Ovary (tissue), 7 donors: ENCODE measurements at regions not wholly inside any gene's neighbourhood (a gene's known extent, or its start where the extent isn't known, plus 50 kb on each side); places are given as distances from the start of the nearest gene placed in this dataset.
"Not testable (repeated sequence)": the region's sequence is repeated elsewhere in the genome, so short reads cannot be mapped to it uniquely, and the experiment has no call there.

ENCODE experiments used
- DNase-seq, 5 donors: peaks; one replicate each; pipeline ENCODE4 v3.0.0-alpha.2; 2019 to 2020
- H3K27ac ChIP-seq, 2 donors: fragments of 200-600 bp; one replicate each; pipeline versions ENCODE4 v1.5.1 to v1.8.0; 2019 to 2022
- H3K27me3 ChIP-seq: fragments of 200-600 bp; one replicate; pipeline ENCODE4 v1.8.0; 2022
- H3K36me3 ChIP-seq: fragments of 200-600 bp; sonication (generic); one replicate; pipeline ENCODE4 v1.5.1; 2019
- H3K4me1 ChIP-seq: one replicate; pipeline ENCODE4 v1.8.1; 2013; ENCODE audit warnings: mild to moderate bottlenecking, moderate library complexity; ENCODE audit not compliant: insufficient read depth
- H3K4me3 ChIP-seq: fragments of 200-600 bp; sonication (generic); one replicate; pipeline ENCODE4 v1.5.1; 2017
- H3K9me3 ChIP-seq, 2 donors: fragments of 200-600 bp in 1 of 2; sonication (generic) in 1 of 2; one replicate each; pipeline versions ENCODE4 v1.5.1 to v1.8.1; 2013 to 2019; ENCODE audit warnings: mild to moderate bottlenecking in 1 of 2, moderate library complexity in 1 of 2
- EP300 ChIP-seq: sonication (generic); formaldehyde crosslinking; IDR thresholded peaks from one replicate; pipeline ENCODE4 v1.6.1; 2017; ENCODE audit warnings: antibody characterized with exemption
- POLR2A ChIP-seq: fragments of 450-650 bp; IDR thresholded peaks from one replicate; pipeline ENCODE4 v1.6.1; 2017; ENCODE audit warnings: antibody characterized with exemption, mild to moderate bottlenecking, moderate library complexity
- whole genome bisulfite sequencing, 3 donors: extraction: QIAGEN DNeasy Blood & Tissue Kit in 1 of 3; methylation state at CpG; one replicate each; pipeline versions ENCODE4 v1.1.5 to v1.1.7; 2013 to 2017; 5-methylcytosine and 5-hydroxymethylcytosine counted together
- intact Hi-C, 4 donors: fragments of 100-400 bp; cut with DNase I; formaldehyde crosslinking; loops; one replicate each; pipeline versions ENCODE4 v1.11.0 to v1.15.1; 2022 to 2023
- TF ChIP-seq, protein P1 (sequence below), 3 donors: fragments of 450-650 bp in 2 of 3; fragments of 200-600 bp in 1 of 3; IDR thresholded peaks; one replicate each; pipeline versions ENCODE4 v1.5.1 to v1.8.0; 2016 to 2022; ENCODE audit warnings: antibody characterized with exemption in 3 of 3, mild to moderate bottlenecking in 1 of 3
- donor health status: DM: no; HTN: no; CAD: no; lungs with moderate emphysema.
- donor health status: DM: no; HTN: no; CAD: no.
- donor health status: Bipolar disorder and iron deficiency.
- donor health status: DM: no; HTN: no; CAD: no.
- donor health status: DM: yes; HTN: yes; CAD: no.

DNA sequence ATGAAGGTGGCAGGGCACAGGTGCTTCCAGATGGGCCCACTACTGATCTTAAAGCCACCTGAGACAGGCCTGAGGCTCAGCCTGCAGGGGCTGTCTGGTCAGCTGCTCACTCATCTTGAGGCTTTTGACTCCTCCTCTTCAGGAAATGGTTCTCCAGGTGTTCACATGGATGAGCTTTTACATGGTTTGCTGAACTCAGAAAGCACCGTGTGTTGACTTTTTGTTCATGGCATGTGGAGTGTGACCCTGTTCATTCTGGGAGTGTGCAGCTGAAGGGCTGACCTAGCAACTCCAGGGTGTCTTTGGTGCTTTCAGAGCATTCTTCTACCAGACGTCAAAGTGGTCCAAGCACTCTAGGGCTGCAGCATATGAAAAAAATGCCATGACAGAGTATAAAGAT, 111.1 kb downstream of the CCNG2 start:
- Histone ChIP-seq H3K9me3 (peaks cover 0 to 4% of the 10 kb centered on the region in 2 donors), H3K27me3 (no peaks in the 10 kb centered on the region), H3K4me1 (no peaks in the 10 kb centered on the region), H3K27ac (no peak overlapping the region), H3K4me3 (no peak overlapping the region), H3K36me3 (no peaks in the 10 kb centered on the region)
- no peak for TF ChIP-seq EP300
- TF ChIP-seq, protein P1, sequence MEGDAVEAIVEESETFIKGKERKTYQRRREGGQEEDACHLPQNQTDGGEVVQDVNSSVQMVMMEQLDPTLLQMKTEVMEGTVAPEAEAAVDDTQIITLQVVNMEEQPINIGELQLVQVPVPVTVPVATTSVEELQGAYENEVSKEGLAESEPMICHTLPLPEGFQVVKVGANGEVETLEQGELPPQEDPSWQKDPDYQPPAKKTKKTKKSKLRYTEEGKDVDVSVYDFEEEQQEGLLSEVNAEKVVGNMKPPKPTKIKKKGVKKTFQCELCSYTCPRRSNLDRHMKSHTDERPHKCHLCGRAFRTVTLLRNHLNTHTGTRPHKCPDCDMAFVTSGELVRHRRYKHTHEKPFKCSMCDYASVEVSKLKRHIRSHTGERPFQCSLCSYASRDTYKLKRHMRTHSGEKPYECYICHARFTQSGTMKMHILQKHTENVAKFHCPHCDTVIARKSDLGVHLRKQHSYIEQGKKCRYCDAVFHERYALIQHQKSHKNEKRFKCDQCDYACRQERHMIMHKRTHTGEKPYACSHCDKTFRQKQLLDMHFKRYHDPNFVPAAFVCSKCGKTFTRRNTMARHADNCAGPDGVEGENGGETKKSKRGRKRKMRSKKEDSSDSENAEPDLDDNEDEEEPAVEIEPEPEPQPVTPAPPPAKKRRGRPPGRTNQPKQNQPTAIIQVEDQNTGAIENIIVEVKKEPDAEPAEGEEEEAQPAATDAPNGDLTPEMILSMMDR (IDR thresholded peaks at IDR 0.05) = no peak
- no peak for DNase-seq
- intact Hi-C loops = no loop called here
- 44 to 75% (median 60%) methylated on average over 2 of the region's 2 CpGs for WGBS, 3 donors

- 62 to 67% (median 65%) methylated on average over 1 of the region's 1 CpG for WGBS, 3 donors
- no peak for DNase-seq
- Histone ChIP-seq H3K27ac (no peak overlapping the region), H3K4me1 (no peaks in the 10 kb centered on the region), H3K4me3 (no peak overlapping the region), H3K9me3 (peaks cover 0 to 4% of the 10 kb centered on the region in 2 donors), H3K36me3 (no peaks in the 10 kb centered on the region), H3K27me3 (no peaks in the 10 kb centered on the region)
- no peak for TF ChIP-seq POLR2A
- no peak for TF ChIP-seq EP300
- TF ChIP-seq, protein P1 (IDR thresholded peaks at IDR 0.05) = no peak
- intact Hi-C loops = no loop called here
Measured at GRCh38 chr4:77269505-77269904, 112.5 kb downstream of the CCNG2 start.

DNA sequence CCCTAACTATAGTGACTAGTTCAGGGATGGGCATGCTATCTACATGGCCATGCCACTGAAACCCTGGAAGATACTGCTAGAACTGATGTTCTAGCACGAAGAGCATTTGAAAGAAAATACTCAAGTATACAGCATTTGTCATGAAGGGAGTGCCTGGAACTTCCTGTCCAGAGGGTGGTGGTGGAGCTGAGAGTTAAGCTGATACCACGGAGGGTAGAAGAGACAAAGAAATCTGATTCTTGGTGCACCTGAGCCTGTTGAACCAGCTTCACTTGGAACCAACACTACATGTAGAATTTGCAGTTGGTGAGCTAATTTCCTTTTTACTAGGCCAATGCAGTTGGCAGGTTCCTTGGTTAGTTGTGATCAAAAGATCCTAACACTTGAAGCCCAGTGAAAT, 116.4 kb downstream of the CCNG2 start:
- no peaks in the 10 kb centered on the region for H3K9me3 ChIP-seq
- TF ChIP-seq, protein P1 (IDR thresholded peaks at IDR 0.05) = no peak
- TF ChIP-seq POLR2A = no peak
- TF ChIP-seq EP300 = no peak
- intact Hi-C loops = no loop called here
- 53 to 62% (median 60%) methylated on average over 2 of the region's 2 CpGs for WGBS, 3 donors
- H3K27ac ChIP-seq = no peak overlapping the region
- H3K4me3 ChIP-seq = no peak overlapping the region
- no peaks in the 10 kb centered on the region for H3K36me3 ChIP-seq
- no peak for DNase-seq
- H3K27me3 ChIP-seq = no peaks in the 10 kb centered on the region
- no peaks in the 10 kb centered on the region for H3K4me1 ChIP-seq

GRCh38 chr4:77279114-77279513, 122.1 kb downstream of the CCNG2 start:
- H3K36me3 ChIP-seq, H3K27me3 ChIP-seq, DNase-seq, intact Hi-C loops, H3K4me3 ChIP-seq, H3K27ac ChIP-seq, H3K4me1 ChIP-seq, H3K9me3 ChIP-seq: not testable (repeated sequence)
- WGBS, 3 donors = 49 to 80% (median 79%) methylated on average over 2 of the region's 2 CpGs

GRCh38 chr4:77282305-77282704, 125.3 kb downstream of the CCNG2 start:
- Histone ChIP-seq H3K36me3 (no peaks in the 10 kb centered on the region), H3K4me1 (no peaks in the 10 kb centered on the region), H3K9me3 (peaks cover 0 to 4% of the 10 kb centered on the region in 2 donors), H3K27me3 (no peaks in the 10 kb centered on the region), H3K27ac (no peak overlapping the region), H3K4me3 (no peak overlapping the region)
- WGBS, 3 donors = 43 to 49% (median 43%) methylated on average over 3 of the region's 3 CpGs
- DNase-seq = no peak
- TF ChIP-seq POLR2A (no peak), EP300 (no peak)
- TF ChIP-seq, protein P1 (IDR thresholded peaks at IDR 0.05) = no peak
- intact Hi-C loops = no loop called here
